Ureter (tissue), 1 donor: ENCODE measurements at regions not wholly inside any gene's neighbourhood (a gene's known extent, or its start where the extent isn't known, plus 50 kb on each side); places are given as distances from the start of the nearest gene placed in this dataset.

ENCODE experiments used
- DNase-seq: peaks from one replicate; pipeline ENCODE4 v3.0.0-alpha.2; 2020; ENCODE audit warnings: low spot score
- donor health status: DM: yes; HTN: yes; CAD: no.

DNA sequence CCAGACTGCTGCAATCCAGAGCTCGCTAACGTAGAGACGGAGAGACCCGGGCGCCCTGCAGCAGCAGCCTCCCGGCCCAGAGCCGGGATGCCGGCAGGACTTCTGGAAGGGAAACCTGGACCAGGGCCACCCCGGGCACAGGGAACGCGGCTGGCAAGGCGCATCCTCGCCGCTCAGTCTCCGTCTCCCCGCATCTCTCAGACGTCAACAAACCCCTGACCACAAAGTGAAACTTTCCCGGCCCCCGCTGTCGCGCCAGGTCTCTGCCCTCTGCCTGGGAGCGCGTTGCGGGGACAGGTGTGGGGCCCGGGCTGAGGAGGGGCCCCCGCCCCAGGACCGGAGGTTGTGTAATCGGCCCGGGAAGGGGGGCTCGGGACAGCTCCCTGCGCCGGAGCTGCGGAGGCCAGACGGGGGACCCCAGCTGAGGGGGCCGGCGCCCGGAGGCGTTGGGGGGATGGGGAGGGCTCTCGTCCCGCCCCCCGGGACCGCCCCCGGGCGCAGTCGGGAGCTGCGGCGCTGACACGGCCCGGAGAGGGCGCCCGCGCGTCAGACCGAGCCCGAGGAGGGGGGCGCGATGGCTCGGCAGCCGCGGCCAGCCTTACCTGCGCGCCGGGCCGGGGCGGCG is 116.6 kb upstream of the HIVEP3 start:
- DNase-seq, result peak; percentile 51

DNA sequence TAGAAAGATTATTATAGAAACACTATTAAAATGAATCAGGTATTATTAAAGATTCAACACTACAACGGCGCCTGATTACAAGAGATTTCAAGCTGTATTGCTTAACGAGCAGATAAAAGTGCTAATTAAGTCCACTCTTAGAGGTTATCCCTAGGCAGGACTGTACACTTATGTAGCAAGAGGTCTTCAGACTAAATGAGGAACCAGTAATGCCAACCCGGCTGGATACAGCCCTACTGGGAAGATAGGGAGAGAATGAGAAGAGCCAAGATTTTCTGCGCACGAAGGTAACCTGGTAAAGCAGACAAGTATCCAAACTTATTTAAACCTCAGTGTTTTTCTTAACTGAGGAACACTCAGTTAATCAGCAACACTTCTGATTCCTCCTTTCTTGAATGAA is 115.7 kb upstream of the HIVEP3 start:
- no peak for DNase-seq

- DNase-seq, result no peak
Measured at GRCh38 chr1:42033629-42034028, 114.9 kb upstream of the HIVEP3 start.

- DNase-seq, result no peak
Measured at GRCh38 chr1:42017730-42018129, 99.0 kb upstream of the HIVEP3 start.

DNA sequence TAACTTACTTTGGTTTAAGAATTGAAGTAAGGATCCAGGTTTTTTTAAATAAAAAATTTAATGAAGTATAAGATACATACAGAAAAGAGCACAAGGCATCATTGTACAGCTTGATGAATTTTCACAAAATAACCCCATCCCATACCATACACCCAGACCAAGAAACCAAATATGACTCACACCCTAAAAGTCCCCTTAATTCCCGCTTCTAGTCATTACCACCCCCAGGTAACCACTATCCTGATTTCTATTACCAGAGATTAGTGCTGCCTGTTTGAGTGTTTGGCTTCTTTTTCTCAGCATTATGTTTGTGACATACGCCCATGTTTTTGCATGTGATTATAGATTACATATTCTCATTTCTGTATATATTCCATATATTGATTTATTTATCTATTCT is 98.5 kb upstream of the HIVEP3 start:
- DNase-seq, result no peak

DNA sequence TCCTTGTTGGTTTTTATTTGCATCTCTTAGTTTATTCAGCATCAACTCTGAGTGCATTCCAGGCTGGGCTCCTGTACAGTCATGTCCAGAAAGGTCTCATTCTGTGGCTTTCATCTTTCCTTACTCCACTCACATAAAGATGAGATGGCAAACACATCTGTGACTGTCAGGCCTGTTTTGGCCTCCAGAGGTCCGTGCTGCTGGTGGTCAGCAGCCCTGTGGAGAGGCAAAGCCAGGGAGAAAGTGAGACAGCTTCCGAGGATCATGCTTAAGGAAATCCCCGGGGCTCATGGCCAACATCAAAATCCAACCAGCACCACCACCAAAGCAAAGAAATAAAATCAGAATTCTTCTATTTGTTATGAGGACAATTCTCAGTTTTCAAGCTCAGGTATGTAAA is 96.1 kb upstream of the HIVEP3 start:
- no peak for DNase-seq

- DNase-seq, result no peak
Measured at GRCh38 chr1:42013881-42014470, 95.3 kb upstream of the HIVEP3 start.

GRCh38 chr1:42012852-42013251 is 94.1 kb upstream of the HIVEP3 start:
- no peak for DNase-seq

DNA sequence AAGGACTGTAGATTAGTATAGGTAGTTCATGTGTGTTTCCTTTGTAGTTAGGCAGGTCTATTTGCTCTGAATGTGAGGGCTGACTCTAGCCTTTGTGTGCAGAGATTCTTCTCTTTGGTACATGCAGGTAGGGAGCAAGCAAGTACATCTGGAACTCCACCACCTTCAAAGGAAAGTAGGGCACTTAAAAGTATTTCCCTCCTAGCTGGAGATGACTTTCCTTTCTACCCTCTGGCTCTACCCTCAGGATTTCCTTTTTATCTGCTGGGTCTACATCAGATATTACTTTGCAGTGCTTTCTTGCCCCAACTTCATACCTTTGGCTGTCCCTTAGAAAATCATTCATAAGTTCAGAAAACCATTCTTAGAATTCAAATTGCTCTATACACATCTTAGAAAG is 91.7 kb upstream of the HIVEP3 start:
- no peak for DNase-seq

DNA sequence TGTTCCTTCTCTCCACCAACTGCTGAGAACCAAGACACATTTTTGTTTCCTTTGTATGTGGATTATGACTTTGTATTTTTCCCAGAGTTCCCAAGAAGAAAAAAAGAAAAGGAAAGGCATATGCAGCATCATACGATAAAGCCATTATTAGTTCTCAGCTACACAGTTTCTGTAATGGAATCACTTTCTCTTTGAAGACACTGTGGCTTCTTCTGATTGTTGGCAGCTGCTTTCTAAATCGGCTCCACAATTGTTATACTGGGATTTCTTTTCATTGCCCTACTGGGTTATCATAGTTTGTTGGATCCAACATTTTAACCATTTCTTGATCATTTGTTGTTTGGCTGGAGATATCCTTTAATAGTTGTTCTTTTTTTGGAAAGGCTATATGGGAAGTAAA is 89.5 kb upstream of the HIVEP3 start:
- no peak for DNase-seq

DNA sequence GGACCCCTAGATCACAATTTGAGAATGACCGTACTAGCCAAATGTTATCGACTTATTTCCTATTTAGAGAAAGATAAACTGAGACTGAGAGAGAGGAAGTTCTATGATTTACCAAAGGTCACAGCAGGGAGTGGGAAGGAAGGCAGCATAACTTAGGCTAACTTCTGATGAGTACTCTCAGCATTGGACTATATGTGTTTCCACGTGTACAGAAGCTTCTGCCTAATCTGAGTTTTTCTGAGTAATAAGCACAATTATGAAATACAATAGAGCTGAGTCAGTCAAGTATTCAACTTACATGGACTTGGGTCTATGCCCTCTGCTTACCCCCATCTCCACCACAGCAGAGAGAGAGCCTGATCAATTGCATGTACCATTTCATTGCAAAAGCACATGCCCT is 88.1 kb upstream of the HIVEP3 start:
- DNase-seq, result no peak

GRCh38 chr1:42006093-42006492 is 87.4 kb upstream of the HIVEP3 start:
- no peak for DNase-seq

GRCh38 chr1:42005530-42005929 is 86.8 kb upstream of the HIVEP3 start:
- no peak for DNase-seq

DNA sequence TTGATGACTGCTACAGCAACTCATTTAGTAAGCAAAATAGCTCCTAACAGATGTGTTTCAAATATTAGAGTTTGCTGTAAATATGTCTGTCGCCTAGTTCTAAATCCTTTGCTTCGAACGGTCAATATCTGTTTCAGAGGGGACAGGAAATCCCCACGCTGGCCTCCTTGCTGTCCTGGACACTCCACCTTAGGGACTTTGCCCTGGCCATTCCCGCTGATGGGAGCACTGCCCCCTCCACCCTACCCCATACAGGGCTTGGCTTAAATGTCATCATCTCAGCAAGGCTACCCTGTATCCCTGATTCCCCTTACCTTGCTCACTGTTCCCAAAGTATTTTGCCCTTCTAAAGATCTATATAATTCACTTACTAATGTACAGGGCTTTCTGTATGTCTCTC is 86.1 kb upstream of the HIVEP3 start:
- DNase-seq, result no peak

DNA sequence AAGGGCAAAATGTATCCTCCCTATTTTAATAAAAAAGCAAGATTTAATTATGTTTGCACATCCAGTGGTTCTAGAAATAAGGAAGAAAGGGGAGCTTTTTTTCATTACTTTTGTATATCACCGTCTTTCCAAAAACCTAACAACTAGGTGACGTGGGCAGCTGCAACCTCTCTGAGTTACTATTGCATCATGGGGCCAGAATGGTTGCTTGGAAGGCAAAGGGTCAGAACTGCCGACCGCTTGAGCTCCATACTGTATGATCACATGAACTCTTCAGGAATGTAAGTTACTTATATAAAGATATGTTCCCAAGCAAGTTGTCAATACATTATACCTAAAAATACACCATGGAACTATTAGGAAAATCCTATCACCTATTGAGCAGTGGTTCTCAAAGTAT is 85.6 kb upstream of the HIVEP3 start:
- DNase-seq, result no peak

GRCh38 chr1:42003433-42003832 is 84.7 kb upstream of the HIVEP3 start:
- DNase-seq, result peak; percentile 47

- DNase-seq, result no peak
Measured at GRCh38 chr1:42002220-42002619, 83.5 kb upstream of the HIVEP3 start.

- no peak for DNase-seq
Measured at GRCh38 chr1:42000766-42001165, 82.0 kb upstream of the HIVEP3 start.

DNA sequence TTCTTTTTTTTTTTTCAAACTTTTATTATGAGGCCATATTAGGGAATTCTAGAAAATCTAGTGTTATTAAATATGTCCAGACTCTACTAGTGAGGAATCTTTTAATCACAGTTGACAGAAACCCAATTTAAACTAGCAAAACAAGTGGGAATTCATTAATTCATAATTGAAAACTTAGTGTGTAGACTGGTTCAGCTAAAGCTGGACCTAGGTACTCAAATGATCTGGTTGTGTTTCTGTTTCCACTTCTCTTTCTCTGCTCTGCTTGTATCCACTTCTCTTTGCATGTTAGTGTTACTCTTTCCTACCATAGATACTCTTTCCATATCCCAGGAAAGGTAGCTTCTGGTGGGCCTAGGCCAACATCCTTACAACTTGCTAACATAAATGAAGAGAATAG is 81.2 kb upstream of the HIVEP3 start:
- no peak for DNase-seq

GRCh38 chr1:41998250-41998649 is 79.5 kb upstream of the HIVEP3 start:
- DNase-seq, result no peak

GRCh38 chr1:41997153-41997552 is 78.4 kb upstream of the HIVEP3 start:
- no peak for DNase-seq

GRCh38 chr1:41995441-41996130 is 76.9 kb upstream of the HIVEP3 start:
- no peak for DNase-seq

- no peak for DNase-seq
Measured at GRCh38 chr1:41994195-41994894, 75.6 kb upstream of the HIVEP3 start.
